AG04450 (cell line): ENCODE measurements at regions not wholly inside any gene's neighbourhood (a gene's known extent, or its start where the extent isn't known, plus 50 kb on each side); places are given as distances from the start of the nearest gene placed in this dataset.
"Not testable (repeated sequence)": the region's sequence is repeated elsewhere in the genome, so short reads cannot be mapped to it uniquely, and the experiment has no call there.

Source experiments
- CTCF ChIA-PET: fragments of 300-600, 350-600 bp; formaldehyde crosslinking; extraction: SDS; loops from one replicate; lab custom pipeline; 2022; ENCODE audit warnings: antibody characterized with exemption, inconsistent platforms; lab: Charles Lee
- POLR2A ChIA-PET: fragments of 350-600 bp; formaldehyde crosslinking; extraction: SDS; loops from one replicate; lab custom pipeline; 2021; ENCODE audit warnings: antibody characterized with exemption, inconsistent platforms; lab: Yijun Ruan, JAX
- DNase-seq: peaks from one replicate; pipeline ENCODE4 v3.0.0-alpha.2; 2011; ENCODE audit warnings: low read depth, low spot score
- H3K27ac ChIP-seq: one replicate; pipeline ENCODE4 v1.5.1; 2012; ENCODE audit warnings: low read depth, low read length, control low read depth
- H3K27me3 ChIP-seq: one replicate; pipeline ENCODE4 v1.6.0; 2012; ENCODE audit warnings: low read length; ENCODE audit not compliant: control insufficient read depth, insufficient read depth
- H3K4me3 ChIP-seq: 2 replicates; pipeline ENCODE4 v1.5.1; 2011; ENCODE audit warnings: mild to moderate bottlenecking, low read depth, low read length, control low read depth
- H3K9me3 ChIP-seq: 2 replicates; pipeline ENCODE4 v1.5.1; 2012; ENCODE audit warnings: low read length; ENCODE audit not compliant: control insufficient read depth, insufficient read depth

- CTCF ChIA-PET, DNase-seq, POLR2A ChIA-PET: not testable (repeated sequence)
These were observed 56.8 kb downstream of the ATP6V0E2 start for GRCh38 chr7:149930374-149931068.

GRCh38 chr7:149933776-149934175 is 60.0 kb downstream of the ATP6V0E2 start:
- H3K27ac ChIP-seq, CTCF ChIA-PET, H3K9me3 ChIP-seq, H3K4me3 ChIP-seq, POLR2A ChIA-PET, H3K27me3 ChIP-seq, DNase-seq: not testable (repeated sequence)

More at GRCh38 chr7:149930374-149931068, 56.8 kb downstream of the ATP6V0E2 start:
- not testable (repeated sequence) for H3K27ac ChIP-seq, H3K4me3 ChIP-seq, H3K27me3 ChIP-seq, H3K9me3 ChIP-seq

GRCh38 chr7:149947346-149947745 is 73.6 kb downstream of the ATP6V0E2 start:
- CTCF ChIA-PET, H3K4me3 ChIP-seq, H3K27ac ChIP-seq, H3K27me3 ChIP-seq, POLR2A ChIA-PET, DNase-seq, H3K9me3 ChIP-seq: not testable (repeated sequence)

- H3K27me3 ChIP-seq, DNase-seq, POLR2A ChIA-PET, CTCF ChIA-PET, H3K9me3 ChIP-seq, H3K4me3 ChIP-seq, H3K27ac ChIP-seq: not testable (repeated sequence)
These were observed 74.7 kb downstream of the ATP6V0E2 start for GRCh38 chr7:149948444-149948843.

GRCh38 chr7:149949863-149950577 is 76.3 kb downstream of the ATP6V0E2 start:
- H3K4me3 ChIP-seq, H3K27me3 ChIP-seq, H3K9me3 ChIP-seq, POLR2A ChIA-PET, H3K27ac ChIP-seq, DNase-seq, CTCF ChIA-PET: not testable (repeated sequence)

- H3K4me3 ChIP-seq, POLR2A ChIA-PET, DNase-seq, H3K9me3 ChIP-seq, H3K27me3 ChIP-seq, CTCF ChIA-PET, H3K27ac ChIP-seq: not testable (repeated sequence)
These were observed 76.8 kb downstream of the ATP6V0E2 start for GRCh38 chr7:149950578-149950924.

DNA sequence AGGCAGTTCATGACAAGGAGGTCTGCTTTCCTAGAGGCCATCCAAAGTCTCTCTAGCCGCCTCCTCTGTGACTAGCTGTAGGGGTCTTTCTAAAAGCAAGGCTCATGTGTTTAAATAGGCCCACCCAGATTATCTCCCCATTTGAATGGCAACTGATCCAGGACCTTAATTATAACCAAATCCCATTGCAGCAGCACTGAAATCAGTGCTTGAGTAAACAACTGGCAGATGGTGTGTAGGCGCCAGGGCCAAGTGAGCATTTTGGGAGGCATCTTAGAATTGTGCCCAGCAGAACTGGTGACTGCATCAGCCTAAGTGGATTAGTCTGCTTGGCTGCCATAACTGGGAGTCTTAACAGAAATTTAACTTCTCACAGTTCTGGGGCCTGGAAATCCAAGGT is 77.8 kb downstream of the ATP6V0E2 start:
- H3K27me3 ChIP-seq, CTCF ChIA-PET, H3K4me3 ChIP-seq, H3K9me3 ChIP-seq, H3K27ac ChIP-seq, POLR2A ChIA-PET, DNase-seq: not testable (repeated sequence)

DNA sequence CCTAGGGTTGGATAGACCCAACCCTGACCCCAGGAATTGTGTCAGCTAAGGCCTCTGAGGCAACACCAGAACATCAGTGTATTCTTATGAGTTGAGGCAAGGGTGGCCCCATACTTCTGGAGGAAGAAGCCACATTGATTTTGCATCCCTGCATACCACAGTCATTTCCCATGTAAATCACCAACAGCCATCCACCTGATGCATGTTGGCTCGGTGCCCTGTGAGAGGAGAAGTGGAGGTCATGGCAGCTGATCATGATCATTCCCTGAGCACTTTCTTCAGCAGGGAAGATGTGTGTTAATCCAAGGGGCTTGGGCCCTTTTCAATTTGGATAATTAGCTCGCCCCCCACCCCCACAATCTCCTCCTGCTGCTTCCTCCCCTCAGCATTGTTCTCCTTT is 85.1 kb downstream of the ATP6V0E2 start:
- H3K27ac ChIP-seq, H3K9me3 ChIP-seq, H3K27me3 ChIP-seq, H3K4me3 ChIP-seq, POLR2A ChIA-PET, DNase-seq, CTCF ChIA-PET: not testable (repeated sequence)

DNA sequence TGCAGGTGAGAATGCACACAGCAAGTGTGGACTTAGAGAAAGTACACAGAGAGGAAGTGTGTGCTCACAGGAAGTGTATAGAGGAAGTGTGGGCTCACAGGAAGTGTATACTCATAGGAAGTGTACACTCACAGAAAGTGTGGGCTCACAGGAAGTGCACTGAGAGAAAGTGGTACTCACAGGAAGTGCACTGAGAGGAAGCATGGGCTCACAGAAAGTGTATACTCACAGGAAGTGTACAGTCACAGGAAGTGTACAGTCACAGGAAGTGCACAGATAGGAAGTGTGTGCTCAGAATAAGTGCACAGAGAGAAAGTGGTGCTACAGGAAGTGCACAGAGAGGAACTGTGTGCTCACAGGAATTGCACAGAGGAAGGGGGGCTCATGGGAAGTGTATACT is 87.1 kb downstream of the ATP6V0E2 start:
- DNase-seq, H3K4me3 ChIP-seq, CTCF ChIA-PET, H3K27ac ChIP-seq, H3K27me3 ChIP-seq, POLR2A ChIA-PET, H3K9me3 ChIP-seq: not testable (repeated sequence)

DNA sequence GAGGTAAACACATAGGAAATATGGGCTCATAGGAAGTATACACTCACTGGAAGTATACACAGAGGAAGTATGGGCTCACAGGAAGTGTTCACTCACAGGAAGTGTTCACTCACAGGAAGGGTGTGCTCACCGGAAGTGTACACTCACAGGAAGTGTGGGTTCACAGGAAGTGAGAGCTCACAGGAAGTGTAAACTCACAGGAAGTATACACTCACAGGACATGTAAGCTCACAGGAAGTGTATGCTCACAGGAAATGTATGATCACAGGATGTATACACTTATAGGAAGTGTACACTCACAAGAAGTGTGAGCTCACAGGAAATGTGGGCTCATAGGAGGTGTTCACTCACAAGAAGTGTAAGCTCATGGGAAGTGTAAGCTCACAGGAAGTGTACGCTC is 88.1 kb downstream of the ATP6V0E2 start:
- CTCF ChIA-PET, DNase-seq, POLR2A ChIA-PET: not testable (repeated sequence)

GRCh38 chr7:149962685-149963319 is 89.0 kb downstream of the ATP6V0E2 start:
- H3K9me3 ChIP-seq, DNase-seq, H3K27me3 ChIP-seq, H3K27ac ChIP-seq, H3K4me3 ChIP-seq, POLR2A ChIA-PET, CTCF ChIA-PET: not testable (repeated sequence)

More for the DNA sequence above, 88.1 kb downstream of the ATP6V0E2 start:
- not testable (repeated sequence) for H3K4me3 ChIP-seq, H3K27me3 ChIP-seq, H3K27ac ChIP-seq, H3K9me3 ChIP-seq

DNA sequence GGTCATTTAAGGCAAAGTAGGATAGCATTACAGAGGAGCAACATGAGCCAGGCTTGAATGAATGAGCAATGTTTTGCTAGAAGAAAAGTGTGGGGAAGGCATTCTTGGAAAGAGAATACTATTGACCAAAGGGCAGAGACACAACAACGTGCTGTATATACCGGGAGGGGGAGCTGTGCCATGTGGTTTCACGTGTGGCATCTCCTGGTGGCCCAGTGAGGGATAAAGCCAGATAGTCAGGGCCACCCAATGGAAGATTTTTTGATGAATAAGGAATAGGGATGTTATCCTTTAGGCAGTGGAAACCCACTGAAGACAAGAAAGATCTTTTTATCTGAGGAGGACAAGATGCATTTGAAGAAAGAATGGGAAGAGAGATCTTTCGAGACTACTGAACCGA is 90.2 kb downstream of the ATP6V0E2 start:
- H3K9me3 ChIP-seq, H3K27me3 ChIP-seq, CTCF ChIA-PET, H3K4me3 ChIP-seq, H3K27ac ChIP-seq, DNase-seq, POLR2A ChIA-PET: not testable (repeated sequence)
